Kidney (tissue), 13 donors: ENCODE measurements at regions not wholly inside any gene's neighbourhood (a gene's known extent, or its start where the extent isn't known, plus 50 kb on each side); places are given as distances from the start of the nearest gene placed in this dataset.

Experiments used
- DNase-seq, 5 donors: peaks; one replicate each; pipeline ENCODE4 v3.0.0-alpha.2; 2013 to 2020
- FAIRE-seq: peaks from 2 replicates; lab custom pipeline; 2012; peaks lifted over from hg19 to GRCh38; lab: Jason Lieb, UNC
- H3K27ac ChIP-seq, 2 donors: one replicate each; pipeline ENCODE4 v1.7.0; 2013; ENCODE audit warnings: low read depth in 2 of 2, low read length in 2 of 2, inconsistent platforms in 1 of 2
- H3K27me3 ChIP-seq: one replicate; pipeline ENCODE4 v1.7.1; 2013; ENCODE audit warnings: low read length, inconsistent platforms; ENCODE audit not compliant: control insufficient read depth, insufficient read depth
- H3K36me3 ChIP-seq, 3 donors: one replicate each; pipeline versions ENCODE4 v1.7.0 to v1.7.1; 2013; ENCODE audit warnings: low read length in 3 of 3, control low read depth in 1 of 3, inconsistent platforms in 1 of 3; ENCODE audit not compliant: insufficient read depth in 3 of 3, control insufficient read depth in 2 of 3
- H3K4me1 ChIP-seq, 3 donors: one replicate each; pipeline versions ENCODE4 v1.7.0 to v1.7.1; 2013; ENCODE audit warnings: low read length in 3 of 3, inconsistent platforms in 1 of 3, low read depth in 1 of 3; ENCODE audit not compliant: control insufficient read depth in 2 of 3, insufficient read depth in 2 of 3
- H3K4me3 ChIP-seq, 3 donors: one replicate each; pipeline versions ENCODE4 v1.7.0 to v1.8.1; 2013; ENCODE audit warnings: low read length in 3 of 3, control low read depth in 1 of 3, inconsistent platforms in 1 of 3
- H3K9ac ChIP-seq, 3 donors: one replicate each; pipeline versions ENCODE4 v1.7.0 to v1.7.1; 2013; ENCODE audit warnings: low read length in 3 of 3, control low read depth in 1 of 3, inconsistent platforms in 1 of 3
- H3K9me3 ChIP-seq, 3 donors: one replicate each; pipeline versions ENCODE4 v1.7.0 to v1.7.1; 2013; ENCODE audit warnings: low read length in 3 of 3, control low read depth in 1 of 3, inconsistent platforms in 1 of 3; ENCODE audit not compliant: control insufficient read depth in 2 of 3, insufficient read depth in 1 of 3
- intact Hi-C: fragments of 100-400 bp; cut with DNase I; formaldehyde crosslinking; loops from one replicate; pipeline ENCODE4 v1.11.1; 2022
- TF ChIP-seq, protein P1 (sequence below): IDR thresholded peaks from 3 replicates; pipeline ENCODE4 v1.5.1; 2012; ENCODE audit warnings: mild to moderate bottlenecking, moderate library complexity, borderline replicate concordance; ENCODE audit not compliant: insufficient read depth; ENCODE audit errors: extremely low read depth
- donor health status: control.
- donor health status: control.
- donor health status: control.
- donor health status: control.
- donor health status: control.
- donor health status: DM: yes; HTN: yes; CAD: no.
- donor health status: Normal renal cell carcinoma (clear cell type).

DNA sequence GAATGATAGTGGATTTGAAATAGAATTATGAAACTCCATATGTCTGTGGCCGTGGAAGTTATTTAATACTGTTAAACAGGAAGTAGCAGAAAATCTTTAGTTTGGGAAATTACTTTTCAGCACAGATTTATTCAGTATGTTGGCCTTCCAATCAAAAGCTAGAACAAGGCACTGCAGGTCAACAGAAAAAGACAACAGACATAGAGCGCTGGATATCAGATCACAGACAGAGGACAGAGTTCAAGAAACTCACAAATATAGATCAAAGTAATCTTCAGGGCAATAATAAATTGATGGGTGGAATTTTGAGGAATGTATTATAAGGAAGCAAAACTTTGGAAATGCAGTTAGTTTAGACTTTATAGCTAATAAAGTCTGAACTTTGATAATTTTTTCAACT, 159.5 kb upstream of the TMCO5A start:
- H3K27ac ChIP-seq: no peak overlapping the region
- DNase-seq (no peak), FAIRE-seq (no peak)
- H3K9me3 ChIP-seq: no peaks in the 10 kb centered on the region
- intact Hi-C loops: no loop called here
- no peaks in the 10 kb centered on the region for H3K4me1 ChIP-seq
- H3K36me3 ChIP-seq: no peaks in the 10 kb centered on the region
- no peak overlapping the region for H3K9ac ChIP-seq
- H3K4me3 ChIP-seq: no peak overlapping the region
- H3K27me3 ChIP-seq: no peaks in the 10 kb centered on the region
- TF ChIP-seq, protein P1, sequence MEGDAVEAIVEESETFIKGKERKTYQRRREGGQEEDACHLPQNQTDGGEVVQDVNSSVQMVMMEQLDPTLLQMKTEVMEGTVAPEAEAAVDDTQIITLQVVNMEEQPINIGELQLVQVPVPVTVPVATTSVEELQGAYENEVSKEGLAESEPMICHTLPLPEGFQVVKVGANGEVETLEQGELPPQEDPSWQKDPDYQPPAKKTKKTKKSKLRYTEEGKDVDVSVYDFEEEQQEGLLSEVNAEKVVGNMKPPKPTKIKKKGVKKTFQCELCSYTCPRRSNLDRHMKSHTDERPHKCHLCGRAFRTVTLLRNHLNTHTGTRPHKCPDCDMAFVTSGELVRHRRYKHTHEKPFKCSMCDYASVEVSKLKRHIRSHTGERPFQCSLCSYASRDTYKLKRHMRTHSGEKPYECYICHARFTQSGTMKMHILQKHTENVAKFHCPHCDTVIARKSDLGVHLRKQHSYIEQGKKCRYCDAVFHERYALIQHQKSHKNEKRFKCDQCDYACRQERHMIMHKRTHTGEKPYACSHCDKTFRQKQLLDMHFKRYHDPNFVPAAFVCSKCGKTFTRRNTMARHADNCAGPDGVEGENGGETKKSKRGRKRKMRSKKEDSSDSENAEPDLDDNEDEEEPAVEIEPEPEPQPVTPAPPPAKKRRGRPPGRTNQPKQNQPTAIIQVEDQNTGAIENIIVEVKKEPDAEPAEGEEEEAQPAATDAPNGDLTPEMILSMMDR: no peak

DNA sequence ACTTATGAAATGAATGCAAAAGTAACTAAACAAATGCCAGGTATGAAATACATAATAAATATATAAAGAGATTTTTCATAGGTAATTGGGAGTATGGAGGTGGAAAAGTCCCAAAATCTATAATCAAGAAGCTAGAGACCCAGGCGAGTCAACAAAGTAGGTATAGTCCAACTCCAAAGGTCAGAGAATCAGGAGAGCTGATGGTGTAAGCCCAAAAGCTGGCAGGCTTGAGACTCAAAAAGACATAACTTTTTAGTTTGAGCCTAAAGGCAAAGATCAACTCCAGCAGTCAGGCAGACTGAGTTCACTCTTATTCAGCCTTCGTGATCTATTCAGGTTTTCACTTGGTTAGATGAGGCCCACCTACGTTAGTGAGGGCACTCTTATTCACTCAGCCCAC, 157.4 kb upstream of the TMCO5A start:
- Histone ChIP-seq H3K4me3 (no peak overlapping the region), H3K9ac (no peak overlapping the region), H3K27ac (no peak overlapping the region), H3K27me3 (no peaks in the 10 kb centered on the region), H3K9me3 (no peaks in the 10 kb centered on the region), H3K36me3 (no peaks in the 10 kb centered on the region), H3K4me1 (no peaks in the 10 kb centered on the region)
- TF ChIP-seq, protein P1: no peak
- intact Hi-C loops: no loop called here
- DNase-seq (no peak), FAIRE-seq (no peak)

DNA sequence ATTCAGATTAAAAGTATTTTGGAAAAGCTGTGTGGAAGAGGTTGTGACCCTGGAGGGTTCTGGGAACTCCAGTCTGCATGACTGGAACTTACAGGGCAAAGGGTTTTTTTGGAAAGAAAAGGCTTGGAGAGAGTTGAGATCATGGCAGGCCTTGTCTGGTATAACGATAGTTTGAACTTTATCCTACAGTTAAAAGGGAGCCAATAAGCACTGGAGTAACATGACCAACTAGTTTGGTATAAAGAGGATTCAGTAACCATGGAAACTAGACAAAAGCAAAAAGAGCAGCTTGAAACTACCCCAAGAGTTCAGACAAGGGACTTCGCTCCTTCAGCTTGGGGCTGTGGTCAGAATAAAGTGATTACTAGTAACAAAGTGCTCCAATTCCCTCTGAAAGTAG, 151.2 kb upstream of the TMCO5A start:
- H3K27me3 ChIP-seq: no peaks in the 10 kb centered on the region
- FAIRE-seq: no peak

More for the DNA sequence above, 151.2 kb upstream of the TMCO5A start:
- Histone ChIP-seq H3K9ac (no peak overlapping the region), H3K36me3 (no peaks in the 10 kb centered on the region), H3K4me1 (no peaks in the 10 kb centered on the region), H3K9me3 (no peaks in the 10 kb centered on the region), H3K4me3 (no peak overlapping the region), H3K27ac (no peak overlapping the region)
- TF ChIP-seq, protein P1: no peak
- intact Hi-C loops: no loop called here
- DNase-seq: no peak
